Breast epithelium (tissue), 4 donors: ENCODE measurements at regions not wholly inside any gene's neighbourhood (a gene's known extent, or its start where the extent isn't known, plus 50 kb on each side); places are given as distances from the start of the nearest gene placed in this dataset.

ENCODE experiments used
- DNase-seq, 2 donors: peaks; one replicate each; pipeline ENCODE4 v3.0.0-alpha.2; 2019; ENCODE audit warnings: low spot score in 2 of 2
- H3K27ac ChIP-seq, 2 donors: fragments of 200-600 bp; sonication (generic) in 1 of 2; one replicate each; pipeline ENCODE4 v1.5.1; 2016 to 2019; ENCODE audit warnings: mild to moderate bottlenecking in 1 of 2
- H3K27me3 ChIP-seq, 2 donors: fragments of 200-600 bp; sonication (generic) in 1 of 2; one replicate each; pipeline versions ENCODE4 v1.5.1 to v1.6.0; 2017 to 2019; ENCODE audit warnings: control low read depth in 1 of 2, mild to moderate bottlenecking in 1 of 2
- H3K36me3 ChIP-seq: fragments of 200-600 bp; one replicate; pipeline ENCODE4 v1.5.1; 2019
- H3K4me1 ChIP-seq, 2 donors: fragments of 200-600 bp; sonication (generic); one replicate each; pipeline ENCODE4 v1.5.1; 2016 to 2019; ENCODE audit warnings: control low read depth in 1 of 2
- H3K4me3 ChIP-seq, 3 donors: fragments of 200-600 bp; sonication (generic); 1 replicate in 2 of 3; 2 replicates in 1 of 3; pipeline ENCODE4 v1.5.1; 2016 to 2019; ENCODE audit warnings: mild to moderate bottlenecking in 3 of 3, moderate library complexity in 2 of 3
- H3K9me3 ChIP-seq, 2 donors: fragments of 200-600 bp; sonication (generic) in 1 of 2; one replicate each; pipeline ENCODE4 v1.5.1; 2016 to 2019; ENCODE audit warnings: control low read depth in 1 of 2
- CTCF ChIP-seq, 3 donors: fragments of 450-650 bp; IDR thresholded peaks; one replicate each; pipeline ENCODE4 v1.5.1; 2016 to 2017; ENCODE audit warnings: antibody characterized with exemption in 3 of 3, mild to moderate bottlenecking in 3 of 3, moderate library complexity in 3 of 3
- POLR2A ChIP-seq: fragments of 450-650 bp; IDR thresholded peaks from one replicate; pipeline ENCODE4 v1.6.1; 2016; ENCODE audit warnings: antibody characterized with exemption, mild to moderate bottlenecking, moderate library complexity
- POLR2AphosphoS5 ChIP-seq, 3 donors: sonication (generic); formaldehyde crosslinking; IDR thresholded peaks; one replicate each; pipeline ENCODE4 v1.6.1; 2017; ENCODE audit warnings: antibody characterized with exemption in 3 of 3
- intact Hi-C: fragments of 100-400 bp; cut with DNase I; formaldehyde crosslinking; loops from one replicate; pipeline ENCODE4 v1.15.1; 2023; ENCODE audit warnings: low total_unique reads

DNA sequence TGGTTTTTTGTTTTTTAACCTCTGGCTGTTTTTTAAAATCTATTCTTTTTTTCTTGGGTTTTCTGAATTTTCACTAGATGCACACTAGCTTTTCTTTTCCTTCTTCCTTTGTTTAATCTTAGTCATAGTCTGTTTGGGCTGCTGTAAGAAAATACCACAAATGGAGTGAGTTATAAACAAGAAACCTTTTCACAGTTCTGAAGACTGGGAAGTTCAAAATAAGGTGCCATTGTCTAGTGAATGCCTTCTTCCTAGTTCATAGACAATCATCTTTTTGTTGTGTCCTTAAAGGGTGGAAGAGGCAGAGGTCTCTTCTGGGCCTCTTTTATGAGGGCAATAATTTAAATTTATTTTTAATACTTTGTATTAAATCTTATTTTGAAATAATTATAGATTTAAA, 532.9 kb upstream of the ANO5 start:
- peaks cover 6% of the 10 kb centered on the region for H3K36me3 ChIP-seq
- intact Hi-C loops, result no loop called here
- no peak for DNase-seq
- H3K27me3 ChIP-seq, result no peaks in the 10 kb centered on the region
- H3K27ac ChIP-seq, result no peak overlapping the region
- TF ChIP-seq CTCF (IDR thresholded peaks at IDR 0.05), result no peak
- TF ChIP-seq POLR2AphosphoS5 (IDR thresholded peaks at IDR 0.05), result no peak
- TF ChIP-seq POLR2A, result no peak
- H3K4me3 ChIP-seq, result no peak overlapping the region
- no peaks in the 10 kb centered on the region for H3K4me1 ChIP-seq
- no peaks in the 10 kb centered on the region for H3K9me3 ChIP-seq

DNA sequence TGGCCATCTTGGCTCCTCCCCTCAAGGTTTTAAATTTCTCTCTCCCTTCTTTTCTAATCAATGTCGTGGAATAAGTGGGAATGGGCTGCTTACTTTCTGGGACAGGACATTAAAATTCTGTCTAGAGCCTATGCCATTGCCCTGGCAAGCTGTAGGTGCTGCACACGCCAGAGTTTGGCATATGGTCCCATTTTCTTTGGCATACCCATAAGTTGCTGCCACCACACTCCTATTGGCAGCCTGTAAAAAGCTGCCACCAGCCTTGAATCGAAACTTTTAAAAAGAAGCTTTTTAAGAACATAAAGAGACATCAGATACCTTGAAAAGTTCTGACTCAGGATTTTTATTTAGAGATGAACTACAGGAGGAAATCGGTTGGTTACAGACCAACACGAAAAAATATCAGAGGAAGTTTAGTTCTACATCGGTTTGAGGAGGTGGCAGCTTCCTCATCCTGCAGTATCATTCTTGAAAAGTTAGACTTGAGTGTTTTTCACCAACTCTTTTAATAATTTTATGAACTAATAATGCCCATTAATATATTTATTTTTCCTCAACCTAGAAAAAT, 517.8 kb upstream of the ANO5 start:
- no peaks in the 10 kb centered on the region for H3K4me1 ChIP-seq
- no peak for TF ChIP-seq CTCF (IDR thresholded peaks at IDR 0.05)
- no peak for TF ChIP-seq POLR2A
- no peak for TF ChIP-seq POLR2AphosphoS5 (IDR thresholded peaks at IDR 0.05)
- no peaks in the 10 kb centered on the region for H3K9me3 ChIP-seq
- intact Hi-C loops, result no loop called here
- no peaks in the 10 kb centered on the region for H3K36me3 ChIP-seq
- no peaks in the 10 kb centered on the region for H3K27me3 ChIP-seq
- H3K27ac ChIP-seq, result no peak overlapping the region
- DNase-seq, result no peak
- H3K4me3 ChIP-seq, result no peak overlapping the region

DNA sequence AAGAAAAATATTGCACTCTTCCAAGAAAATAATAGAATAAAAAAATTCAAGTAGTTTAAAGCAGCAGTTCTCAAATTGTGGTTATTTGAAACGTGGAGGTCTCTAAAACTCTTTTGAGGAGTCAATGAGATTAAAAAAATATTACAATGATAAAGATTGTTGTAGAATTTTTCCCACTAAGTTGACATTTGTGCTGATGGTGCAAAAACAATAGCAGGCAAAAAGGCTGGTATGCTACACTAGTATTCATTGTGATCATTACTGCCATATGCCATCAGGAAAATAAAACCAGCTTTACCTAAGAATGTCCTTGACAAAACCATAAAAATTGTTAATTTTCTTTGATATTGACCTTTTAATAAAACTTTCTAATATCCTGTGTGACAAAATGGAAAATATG, 505.2 kb upstream of the ANO5 start:
- intact Hi-C loops, result no loop called here
- no peak overlapping the region for H3K4me3 ChIP-seq
- no peak for DNase-seq
- H3K27ac ChIP-seq, result no peak overlapping the region
- TF ChIP-seq POLR2AphosphoS5 (IDR thresholded peaks at IDR 0.05) (no peak), CTCF (IDR thresholded peaks at IDR 0.05) (no peak), POLR2A (no peak)
- no peaks in the 10 kb centered on the region for H3K36me3 ChIP-seq
- peaks cover 0 to 7% of the 10 kb centered on the region in 2 donors for H3K9me3 ChIP-seq
- H3K4me1 ChIP-seq, result no peaks in the 10 kb centered on the region
- H3K27me3 ChIP-seq, result no peaks in the 10 kb centered on the region

GRCh38 chr11:21704539-21704938, 488.3 kb upstream of the ANO5 start:
- no peak overlapping the region for H3K27ac ChIP-seq
- H3K27me3 ChIP-seq, result no peaks in the 10 kb centered on the region
- DNase-seq, result no peak
- no peaks in the 10 kb centered on the region for H3K4me1 ChIP-seq
- no peaks in the 10 kb centered on the region for H3K36me3 ChIP-seq
- no peak overlapping the region for H3K4me3 ChIP-seq
- TF ChIP-seq CTCF (IDR thresholded peaks at IDR 0.05) (no peak), POLR2A (no peak), POLR2AphosphoS5 (IDR thresholded peaks at IDR 0.05) (no peak)
- no peaks in the 10 kb centered on the region for H3K9me3 ChIP-seq
- intact Hi-C loops, result no loop called here

DNA sequence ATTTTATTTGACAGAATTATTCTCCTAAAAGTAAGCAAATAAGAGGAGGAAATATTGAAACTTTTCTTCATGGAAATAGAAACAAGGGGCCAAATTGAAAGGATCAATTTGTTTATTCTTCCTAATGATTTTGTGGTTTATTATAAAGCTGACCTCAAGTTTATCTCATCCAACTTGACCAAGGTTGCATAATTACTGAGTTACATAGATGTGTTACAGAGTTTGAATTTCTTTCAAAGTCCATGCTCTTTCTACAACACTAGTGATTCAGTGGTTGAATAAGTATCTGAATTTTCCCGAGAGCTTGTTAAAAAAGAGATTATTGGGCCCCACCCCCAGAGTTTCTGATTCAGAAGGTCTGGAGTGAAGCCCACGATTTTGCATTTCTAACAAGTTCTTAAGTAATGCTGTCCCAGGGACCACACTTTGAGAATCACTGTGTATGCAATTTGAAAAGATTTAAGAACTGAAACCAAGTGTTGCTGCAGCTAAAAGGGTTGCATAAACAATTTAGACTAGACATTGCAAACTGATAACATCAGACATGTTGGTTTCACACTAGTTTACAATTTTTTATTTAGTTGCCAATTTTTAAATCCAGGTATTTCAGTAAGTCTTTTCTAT, 485.7 kb upstream of the ANO5 start:
- H3K27me3 ChIP-seq, result no peaks in the 10 kb centered on the region
- TF ChIP-seq CTCF (IDR thresholded peaks at IDR 0.05) (no peak), POLR2A (no peak), POLR2AphosphoS5 (IDR thresholded peaks at IDR 0.05) (no peak)
- no peaks in the 10 kb centered on the region for H3K4me1 ChIP-seq
- intact Hi-C loops, result no loop called here
- no peaks in the 10 kb centered on the region for H3K36me3 ChIP-seq
- H3K4me3 ChIP-seq, result no peak overlapping the region
- no peak overlapping the region for H3K27ac ChIP-seq
- DNase-seq, result no peak
- H3K9me3 ChIP-seq, result no peaks in the 10 kb centered on the region
